ENCODE measurements at regions not wholly inside any gene's neighbourhood (a gene's known extent, or its start where the extent isn't known, plus 50 kb on each side); places are given as distances from the start of the nearest gene placed in this dataset.

DNA sequence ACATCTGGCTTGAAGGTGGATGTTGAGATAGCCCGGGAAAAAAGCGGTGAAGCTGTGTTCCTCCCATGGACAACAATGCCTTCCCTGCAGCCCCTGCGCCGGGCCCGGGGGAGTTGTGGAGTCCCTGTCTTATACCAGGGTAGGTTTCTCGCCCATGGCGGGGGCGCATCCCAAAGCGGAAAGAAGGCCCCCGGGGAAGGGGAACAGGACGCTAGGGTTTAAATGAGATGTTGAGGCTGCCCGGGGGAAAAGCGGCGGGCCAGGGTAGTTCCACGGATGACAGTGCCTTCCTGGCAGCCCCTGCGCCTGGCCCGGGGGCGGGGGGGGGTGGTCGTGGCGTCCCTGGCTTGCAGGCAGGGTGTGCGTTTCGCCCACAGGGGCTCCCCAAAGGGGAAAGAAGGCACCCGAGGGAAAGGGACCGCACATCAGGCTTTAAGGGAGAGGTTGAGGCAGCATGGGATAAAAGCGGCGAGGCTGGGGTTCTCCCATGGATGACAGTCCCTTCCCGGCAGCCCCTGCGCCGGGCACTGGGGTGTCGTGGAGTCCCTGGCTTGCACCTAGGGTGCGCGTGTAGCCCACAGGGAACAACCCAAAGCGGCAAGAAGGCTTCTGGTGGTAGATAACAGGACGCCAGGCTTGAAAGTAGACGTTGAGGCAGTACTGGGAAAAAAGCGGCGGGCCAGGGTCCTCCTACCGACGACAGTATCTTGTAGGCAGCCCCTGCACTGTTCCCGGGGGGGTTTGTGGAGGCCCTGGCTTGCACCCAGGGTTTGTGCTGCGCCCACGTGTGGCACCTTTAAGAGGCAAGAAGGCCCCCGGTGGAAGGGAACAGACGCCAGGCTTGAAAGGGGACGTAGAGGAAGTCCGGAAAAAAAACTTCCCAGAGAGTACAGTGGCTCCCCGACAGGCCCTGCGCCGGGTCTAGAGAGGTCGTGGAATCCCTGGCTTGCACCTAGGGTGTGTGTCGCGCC is 160.8 kb upstream of the ALG10B start:
- FAIRE-seq (no peak), DNase-seq (ENCODE audit: low read depth in 1 of 2, low spot score in 2 of 2) (no peak)
- H3K18ac ChIP-seq (ENCODE audit: extremely low read depth, low read length), result no peak overlapping the region
- no peaks in the 10 kb centered on the region for H3K79me1 ChIP-seq (ENCODE audit: low read depth, low read length)
- no peak overlapping the region for H3K14ac ChIP-seq (ENCODE audit: insufficient read length)
- no peak overlapping the region for H2BK15ac ChIP-seq (ENCODE audit: low read length)
- no peak overlapping the region for H3K4me2 ChIP-seq (ENCODE audit: insufficient read depth in 1 of 2, low read depth in 2 of 2, low read length in 2 of 2)
- H4K8ac ChIP-seq (ENCODE audit: extremely low read depth, insufficient read depth, low read length), result no peak overlapping the region
- no peak overlapping the region for H3K27ac ChIP-seq (ENCODE audit: low read depth, low read length)
- H2BK120ac ChIP-seq (replicated peaks; ENCODE audit: low read depth, low read length), result no peak overlapping the region
- no peak overlapping the region for H3K4ac ChIP-seq (replicated peaks; ENCODE audit: insufficient read length, low read depth, low read length)
- no peak overlapping the region for H4K5ac ChIP-seq (ENCODE audit: insufficient read length, low read depth, low read length)
- no peak overlapping the region for H2AK5ac ChIP-seq (ENCODE audit: low read depth, low read length)
- POLR2A ChIA-PET (ENCODE audit: partially characterized antibody), result no interaction called here
- no peaks in the 10 kb centered on the region for H3K36me3 ChIP-seq (ENCODE audit: control insufficient read depth in 2 of 4, insufficient read depth in 4 of 4, low read length in 3 of 4)
- TF ChIP-seq SP1 (IDR thresholded peaks at IDR 0.05; ENCODE audit: low read depth, low read length) (no peak), EGR1 (IDR thresholded peaks at IDR 0.05; ENCODE audit: borderline replicate concordance, low read depth, low read length) (no peak), ASH2L (IDR thresholded peaks at IDR 0.05; ENCODE audit: low read length) (no peak), KDM5A (IDR thresholded peaks at IDR 0.05; ENCODE audit: low read length) (no peak), RXRA (IDR thresholded peaks at IDR 0.05; ENCODE audit: insufficient read depth, low read depth, low read length) (no peak), RAD21 (IDR thresholded peaks at IDR 0.05 in 1 of 2, conservative IDR thresholded peaks at IDR 0.05 in 1 of 2; ENCODE audit: low read depth in 2 of 2, low read length in 2 of 2) (no peak), SIX5 (IDR thresholded peaks at IDR 0.05; ENCODE audit: low read depth, low read length) (no peak), CREB1 (IDR thresholded peaks at IDR 0.05) (no peak), POU5F1 (IDR thresholded peaks at IDR 0.05; ENCODE audit: low read depth, low read length) (no peak), ZNF274 (IDR thresholded peaks at IDR 0.05; ENCODE audit: borderline replicate concordance, extremely low read depth, low read length) (no peak), POLR2A (IDR thresholded peaks at IDR 0.05; ENCODE audit: control extremely low read depth in 1 of 2, low read depth in 2 of 2, low read length in 2 of 2) (no peak)
- no peak overlapping the region for H2AFZ ChIP-seq (ENCODE audit: low read length)
- H3K4me1 ChIP-seq (replicated peaks in 1 of 4; ENCODE audit: control insufficient read depth in 3 of 4, insufficient read depth in 4 of 4, low read length in 3 of 4), result no peaks in the 10 kb centered on the region
- no peaks in the 10 kb centered on the region for H3K79me2 ChIP-seq (ENCODE audit: control insufficient read depth in 1 of 2, insufficient read depth in 2 of 2, low read length in 2 of 2)
- no peak overlapping the region for H2BK12ac ChIP-seq (ENCODE audit: low read depth, low read length)
- H3K56ac ChIP-seq (replicated peaks; ENCODE audit: insufficient read length, low read depth, low read length), result no peak overlapping the region
- H4K20me1 ChIP-seq (replicated peaks in 1 of 2; ENCODE audit: control insufficient read depth in 1 of 2, insufficient read depth in 2 of 2, low read length in 2 of 2), result no peaks in the 10 kb centered on the region
- no peak overlapping the region for H3K4me3 ChIP-seq (ENCODE audit: extremely low read depth in 1 of 4, insufficient read depth in 2 of 4, low read depth in 3 of 4, low read length in 4 of 4)
- H3K23me2 ChIP-seq (ENCODE audit: low read depth, low read length), result no peaks in the 10 kb centered on the region
- CTCF ChIA-PET (ENCODE audit: partially characterized antibody), result no interaction called here
- H3K9me3 ChIP-seq (ENCODE audit: insufficient read depth in 2 of 2, low read depth in 1 of 2, low read length in 1 of 2), result peaks cover 67 to 100% of the 10 kb centered on the region in 2 experiments
- no peak overlapping the region for H2BK5ac ChIP-seq (ENCODE audit: low read depth, low read length)
- no peak overlapping the region for H2BK20ac ChIP-seq (ENCODE audit: low read length)
- H4K91ac ChIP-seq (replicated peaks; ENCODE audit: insufficient read length, low read length), result no peak overlapping the region
- no peaks in the 10 kb centered on the region for H3K27me3 ChIP-seq (replicated peaks in 1 of 4; ENCODE audit: control insufficient read depth in 3 of 4, extremely low read depth in 1 of 4, insufficient read depth in 3 of 4, low read length in 3 of 4)
- no peak overlapping the region for H3K23ac ChIP-seq (ENCODE audit: insufficient read length)
- no peak overlapping the region for H3K9ac ChIP-seq (replicated peaks in 1 of 4; ENCODE audit: extremely low read depth in 1 of 4, low read depth in 3 of 4, low read length in 3 of 4)
- WGBS, 2 experiments (ENCODE audit: extremely low coverage in 1 of 2, insufficient coverage in 1 of 2, insufficient read length in 1 of 2, insufficient replicate concordance in 2 of 2, low coverage in 1 of 2, low lambda C conversion rate in 2 of 2, missing lambda C conversion rate in 1 of 2), result 86% methylated on average over 43 of the region's 52 CpGs; no CpG with 5 or more reads in 1 of the 2 experiments
